Adipocyte (in vitro differentiated cells): ENCODE measurements at regions not wholly inside any gene's neighbourhood (a gene's known extent, or its start where the extent isn't known, plus 50 kb on each side); places are given as distances from the start of the nearest gene placed in this dataset.

Experiments used
- DNase-seq: peaks from one replicate; pipeline ENCODE4 v3.0.0-alpha.2; 2015; ENCODE audit warnings: low read depth
- H3K27me3 ChIP-seq: replicated peaks from 2 replicates; pipeline ENCODE4 v1.7.0; 2013; ENCODE audit warnings: mild to moderate bottlenecking, low read length, moderate library complexity; ENCODE audit not compliant: control insufficient read depth, insufficient read depth
- H3K36me3 ChIP-seq: 2 replicates; pipeline ENCODE4 v1.7.0; 2013; ENCODE audit warnings: low read length, mild to moderate bottlenecking, moderate library complexity; ENCODE audit not compliant: control insufficient read depth, insufficient read depth, severe bottlenecking
- H3K4me1 ChIP-seq: 2 replicates; pipeline ENCODE4 v1.7.0; 2013; ENCODE audit warnings: mild to moderate bottlenecking, low read length, moderate library complexity; ENCODE audit not compliant: control insufficient read depth, insufficient read depth
- H3K4me3 ChIP-seq: 2 replicates; pipeline ENCODE4 v1.7.0; 2013; ENCODE audit warnings: mild to moderate bottlenecking, low read length, moderate library complexity
- H3K9ac ChIP-seq: 2 replicates; pipeline ENCODE4 v1.7.0; 2013; ENCODE audit warnings: mild to moderate bottlenecking, low read length, moderate library complexity
- H3K9me3 ChIP-seq: 2 replicates; pipeline ENCODE4 v1.7.0; 2013; ENCODE audit warnings: mild to moderate bottlenecking, low read length, moderate library complexity; ENCODE audit not compliant: control insufficient read depth

- Histone ChIP-seq H3K9me3 (no peaks in the 10 kb centered on the region), H3K9ac (no peak overlapping the region), H3K4me1 (peaks cover 15% of the 10 kb centered on the region), H3K4me3 (no peak overlapping the region), H3K27me3 (peaks cover 57% of the 10 kb centered on the region), H3K36me3 (no peaks in the 10 kb centered on the region)
- DNase-seq = no peak
These were observed 224.3 kb upstream of the MAP3K1 start for GRCh38 chr5:56591081-56591480.

GRCh38 chr5:56589481-56589860, 225.9 kb upstream of the MAP3K1 start:
- Histone ChIP-seq H3K4me3 (no peak overlapping the region), H3K36me3 (no peaks in the 10 kb centered on the region), H3K27me3 (peaks cover 54% of the 10 kb centered on the region), H3K9ac (no peak overlapping the region), H3K9me3 (peaks cover 1% of the 10 kb centered on the region), H3K4me1 (peaks cover 21% of the 10 kb centered on the region)
- DNase-seq = no peak

GRCh38 chr5:56588636-56589480, 226.5 kb upstream of the MAP3K1 start:
- no peak for DNase-seq
- Histone ChIP-seq H3K9me3 (peaks cover 7% of the 10 kb centered on the region), H3K9ac (no peak overlapping the region), H3K27me3 (peaks cover 52% of the 10 kb centered on the region), H3K4me3 (no peak overlapping the region), H3K4me1 (peaks cover 21% of the 10 kb centered on the region), H3K36me3 (no peaks in the 10 kb centered on the region)

- H3K4me3 ChIP-seq = no peak overlapping the region
- no peak overlapping the region for H3K9ac ChIP-seq
- H3K9me3 ChIP-seq = peaks cover 12% of the 10 kb centered on the region
- H3K27me3 ChIP-seq = peaks cover 54% of the 10 kb centered on the region
- H3K36me3 ChIP-seq = no peaks in the 10 kb centered on the region
- peaks cover 21% of the 10 kb centered on the region for H3K4me1 ChIP-seq
- no peak for DNase-seq
These were observed 227.2 kb upstream of the MAP3K1 start for GRCh38 chr5:56588131-56588487.

- Histone ChIP-seq H3K36me3 (no peaks in the 10 kb centered on the region), H3K4me3 (no peak overlapping the region), H3K9ac (no peak overlapping the region), H3K9me3 (peaks cover 12% of the 10 kb centered on the region), H3K27me3 (peaks cover 50% of the 10 kb centered on the region), H3K4me1 (peaks cover 21% of the 10 kb centered on the region)
- no peak for DNase-seq
These were observed 227.8 kb upstream of the MAP3K1 start for GRCh38 chr5:56587381-56588130.

- H3K9me3 ChIP-seq = peaks cover 12% of the 10 kb centered on the region
- peak; percentile 13 for DNase-seq
These were observed 229.2 kb upstream of the MAP3K1 start for GRCh38 chr5:56585999-56586691.

GRCh38 chr5:56585461-56585860, 229.9 kb upstream of the MAP3K1 start:
- peak; percentile 45 for DNase-seq
- no peak overlapping the region for H3K4me3 ChIP-seq
- H3K27me3 ChIP-seq = peaks cover 57% of the 10 kb centered on the region
- peaks cover 21% of the 10 kb centered on the region for H3K4me1 ChIP-seq
- H3K9ac ChIP-seq = no peak overlapping the region
- peaks cover 16% of the 10 kb centered on the region for H3K9me3 ChIP-seq
- H3K36me3 ChIP-seq = no peaks in the 10 kb centered on the region

More at GRCh38 chr5:56585999-56586691, 229.2 kb upstream of the MAP3K1 start:
- Histone ChIP-seq H3K36me3 (no peaks in the 10 kb centered on the region), H3K9ac (no peak overlapping the region), H3K4me3 (peak overlapping the region; percentile 21), H3K4me1 (peaks cover 21% of the 10 kb centered on the region), H3K27me3 (peaks cover 51% of the 10 kb centered on the region)

- Histone ChIP-seq H3K9ac (no peak overlapping the region), H3K27me3 (peaks cover 42% of the 10 kb centered on the region), H3K9me3 (peaks cover 20% of the 10 kb centered on the region), H3K4me3 (no peak overlapping the region), H3K36me3 (no peaks in the 10 kb centered on the region), H3K4me1 (peaks cover 9% of the 10 kb centered on the region)
- no peak for DNase-seq
These were observed 233.9 kb upstream of the MAP3K1 start for GRCh38 chr5:56581426-56581825.

GRCh38 chr5:56580864-56581263, 234.5 kb upstream of the MAP3K1 start:
- Histone ChIP-seq H3K4me1 (peaks cover 4% of the 10 kb centered on the region), H3K27me3 (peaks cover 36% of the 10 kb centered on the region), H3K36me3 (no peaks in the 10 kb centered on the region), H3K9me3 (peaks cover 20% of the 10 kb centered on the region), H3K4me3 (no peak overlapping the region), H3K9ac (no peak overlapping the region)
- DNase-seq = no peak

- H3K27me3 ChIP-seq = peaks cover 15% of the 10 kb centered on the region
- peaks cover 12% of the 10 kb centered on the region for H3K9me3 ChIP-seq
- no peaks in the 10 kb centered on the region for H3K4me1 ChIP-seq
- no peak for DNase-seq
- no peak overlapping the region for H3K4me3 ChIP-seq
- no peak overlapping the region for H3K9ac ChIP-seq
- H3K36me3 ChIP-seq = no peaks in the 10 kb centered on the region
These were observed 239.5 kb upstream of the MAP3K1 start for GRCh38 chr5:56575821-56576220.

GRCh38 chr5:56574778-56575177, 240.6 kb upstream of the MAP3K1 start:
- Histone ChIP-seq H3K9ac (no peak overlapping the region), H3K4me3 (no peak overlapping the region), H3K27me3 (peaks cover 5% of the 10 kb centered on the region), H3K9me3 (peaks cover 5% of the 10 kb centered on the region), H3K36me3 (no peaks in the 10 kb centered on the region), H3K4me1 (peaks cover 3% of the 10 kb centered on the region)
- DNase-seq = no peak
